ENCODE measurements at regions not wholly inside any gene's neighbourhood (a gene's known extent, or its start where the extent isn't known, plus 50 kb on each side); places are given as distances from the start of the nearest gene placed in this dataset.

DNA sequence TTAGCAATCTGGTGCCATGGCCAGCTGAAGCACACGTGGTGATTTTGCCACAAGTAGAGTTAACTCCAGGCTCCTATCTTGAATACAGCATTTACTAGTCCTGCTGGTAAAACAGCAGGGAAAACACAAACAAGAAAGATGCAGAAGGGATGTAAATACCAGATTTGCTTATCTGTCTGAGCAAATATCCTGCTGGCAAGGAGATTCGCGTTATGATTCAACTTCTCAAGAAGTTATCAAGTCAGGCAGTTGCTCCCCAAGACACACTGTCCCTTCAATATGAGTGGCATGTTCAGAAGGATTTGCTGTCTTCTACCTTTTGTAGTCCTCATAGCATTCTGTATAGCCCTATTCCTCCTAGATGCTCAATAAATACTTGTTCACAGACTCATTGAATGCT lies 171.2 kb upstream of the EGLN3 start:
- DNase-seq: no peak

DNA sequence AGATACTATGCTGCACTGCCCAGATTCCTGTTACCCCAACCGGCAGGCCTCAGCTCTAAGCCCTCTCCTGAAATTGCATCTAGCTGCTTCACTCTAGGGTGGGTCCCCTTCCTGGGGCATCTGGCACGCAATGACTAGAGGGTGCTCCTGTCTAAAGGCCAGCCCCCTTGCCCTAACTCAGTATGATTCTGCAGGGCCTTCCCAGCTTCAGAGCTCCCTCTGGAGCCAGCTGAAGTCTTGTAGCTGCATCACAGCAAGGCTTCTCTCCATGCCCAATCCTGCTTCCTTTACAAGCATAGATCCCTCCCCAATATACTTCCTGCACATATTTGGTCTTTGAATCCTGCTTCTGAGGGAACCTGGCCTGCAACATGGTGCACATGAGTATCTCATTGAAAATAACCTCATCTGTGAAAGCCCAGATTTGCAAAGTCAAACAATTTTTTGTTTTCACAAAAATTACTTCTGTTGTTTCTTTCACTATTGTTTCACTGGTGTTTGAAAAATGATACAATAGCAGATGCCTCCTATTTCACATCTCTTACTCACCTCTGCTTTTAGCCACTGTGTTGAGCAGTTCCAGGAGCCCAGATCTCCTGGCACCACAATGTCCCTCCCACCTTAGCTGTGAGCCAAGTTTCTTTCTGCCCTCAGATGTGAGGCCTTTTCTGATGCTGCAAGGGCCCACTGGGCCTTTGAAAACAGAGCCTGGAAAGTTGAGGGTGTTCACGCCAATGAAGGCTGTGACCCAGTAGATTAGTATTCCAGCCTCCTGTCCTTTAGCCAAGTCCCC lies 169.5 kb upstream of the EGLN3 start:
- DNase-seq: no peak

DNA sequence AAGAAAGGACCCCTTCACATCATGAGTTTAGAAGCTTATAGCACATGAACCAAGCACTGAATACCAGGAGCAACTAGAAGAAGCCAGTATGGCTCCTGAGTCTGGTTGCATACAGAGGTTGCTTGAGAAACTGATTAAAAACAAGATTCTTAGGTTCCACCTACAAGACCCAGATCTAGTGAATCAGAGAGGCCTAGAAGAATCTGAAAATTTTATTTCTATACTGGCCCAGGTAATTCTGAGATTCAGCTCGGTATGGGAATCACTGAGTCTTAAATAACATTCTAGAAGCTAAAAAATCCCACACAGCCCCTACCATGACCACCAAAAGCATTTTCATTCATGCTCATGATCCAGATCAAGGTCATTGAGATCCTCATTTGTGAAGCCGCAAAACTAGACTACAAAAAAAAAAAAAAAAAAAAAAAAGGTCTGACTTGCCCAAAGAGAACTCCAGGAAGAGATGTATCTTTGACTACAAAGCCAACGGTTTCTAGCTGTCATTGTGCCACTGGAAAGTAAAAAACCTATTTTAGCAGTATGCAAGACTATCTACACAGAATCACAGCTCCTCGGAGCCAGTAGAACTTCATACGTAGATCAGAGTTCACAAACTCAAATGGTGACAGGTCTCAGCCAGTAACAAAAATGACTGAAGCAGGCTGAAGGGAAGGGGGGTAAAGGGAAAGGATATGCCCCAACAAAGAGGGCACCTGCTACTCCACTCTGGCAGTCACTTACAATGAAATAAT lies 168.4 kb upstream of the EGLN3 start:
- no peak for DNase-seq

DNA sequence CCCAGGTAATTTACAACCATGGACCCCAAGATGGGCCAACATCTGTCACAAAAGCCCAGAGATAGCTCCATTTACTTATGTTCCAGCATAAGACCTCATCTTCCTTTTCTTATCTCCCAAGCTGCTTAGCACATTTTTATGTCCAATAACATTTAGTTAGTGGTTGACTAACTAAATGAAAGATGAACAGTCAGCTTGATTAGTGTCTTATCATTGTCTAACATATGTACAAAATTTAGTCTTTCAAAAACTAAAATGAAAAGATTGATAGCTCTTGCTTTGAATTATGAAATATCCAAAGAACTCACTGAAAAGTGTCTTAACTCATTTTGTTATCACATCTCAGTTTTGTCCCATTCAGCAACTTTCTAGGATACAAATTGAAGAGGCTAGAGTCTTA lies 163.1 kb upstream of the EGLN3 start:
- no peak for DNase-seq

DNA sequence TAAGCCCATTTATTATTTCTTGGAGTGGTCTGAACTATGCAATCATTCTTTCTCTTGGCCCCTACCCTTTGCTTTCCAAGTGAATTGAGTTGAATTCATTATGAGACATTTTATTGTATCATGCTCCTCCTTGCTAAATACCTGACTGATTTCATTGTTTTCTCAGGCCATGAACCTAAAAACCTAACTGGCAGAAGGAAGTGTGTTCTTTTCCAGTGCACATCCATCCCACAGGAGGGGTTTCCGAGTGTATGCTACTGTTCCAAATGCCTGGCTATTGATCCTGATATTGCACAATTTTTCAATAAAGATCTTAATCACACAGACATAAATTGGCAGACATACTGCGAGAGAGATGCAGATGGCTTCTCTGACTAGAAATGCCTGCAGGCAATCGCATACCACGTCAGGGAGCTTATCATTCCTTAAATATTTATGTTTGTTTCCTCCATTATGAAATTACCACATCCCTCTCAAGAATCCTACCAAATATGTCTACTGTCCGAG lies 162.2 kb upstream of the EGLN3 start:
- DNase-seq: no peak

DNA sequence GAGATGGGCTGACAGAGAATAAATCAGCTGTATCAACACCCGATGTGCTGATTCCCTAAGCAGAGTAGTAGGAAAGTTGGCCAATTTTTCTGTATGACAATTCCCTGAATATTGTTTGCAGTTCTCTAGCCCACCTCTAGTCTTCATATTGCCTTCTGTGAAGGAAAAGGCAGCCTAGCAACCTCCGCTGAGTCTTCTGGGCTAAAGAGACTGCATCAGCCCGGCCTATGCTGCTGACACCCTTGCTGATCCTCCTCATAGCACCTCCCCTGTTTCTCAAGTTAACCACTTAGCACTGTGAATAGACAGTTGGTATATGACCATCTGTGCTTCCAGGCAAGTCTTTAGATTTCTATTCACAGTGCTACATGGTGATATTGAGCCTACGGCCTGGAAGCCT lies 161.1 kb upstream of the EGLN3 start:
- no peak for DNase-seq

DNA sequence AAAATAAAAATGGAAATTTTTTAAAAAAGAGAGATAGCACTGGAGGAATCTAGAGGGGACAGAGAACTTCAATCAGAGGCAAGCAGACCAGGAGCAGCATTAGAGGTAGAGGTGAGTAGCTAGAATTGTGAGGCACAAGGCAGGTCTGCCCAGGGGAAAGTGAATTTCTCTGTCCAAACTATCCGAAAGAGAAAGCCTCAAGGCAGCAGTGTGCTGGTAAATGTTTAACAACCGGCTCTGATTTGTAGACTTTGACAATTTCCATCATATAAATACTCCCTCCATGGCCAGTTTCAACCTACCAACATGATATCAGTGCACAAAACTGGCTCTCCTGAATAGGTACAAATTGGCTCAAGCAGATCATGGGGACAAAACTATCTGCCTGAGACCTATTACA lies 160.6 kb upstream of the EGLN3 start:
- DNase-seq: no peak

DNA sequence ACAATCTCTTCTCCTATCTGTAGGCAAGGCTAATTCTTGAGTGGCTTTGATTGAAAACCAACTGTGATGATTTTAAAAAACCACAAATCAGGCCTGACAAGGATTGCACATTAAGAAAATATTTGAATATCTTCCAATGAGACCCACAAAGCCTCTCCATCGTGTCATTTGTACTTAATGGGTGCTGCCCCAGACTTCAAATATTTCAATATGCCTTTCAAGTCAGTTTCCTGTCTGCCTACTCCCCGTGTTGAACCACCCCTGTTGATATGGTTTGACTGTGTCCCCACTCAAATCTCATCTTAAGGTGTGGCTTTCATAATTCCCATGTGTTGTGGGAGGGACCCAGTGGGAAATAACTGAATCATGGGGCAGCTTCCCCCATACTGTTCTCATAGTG lies 159.7 kb upstream of the EGLN3 start:
- DNase-seq: no peak

DNA sequence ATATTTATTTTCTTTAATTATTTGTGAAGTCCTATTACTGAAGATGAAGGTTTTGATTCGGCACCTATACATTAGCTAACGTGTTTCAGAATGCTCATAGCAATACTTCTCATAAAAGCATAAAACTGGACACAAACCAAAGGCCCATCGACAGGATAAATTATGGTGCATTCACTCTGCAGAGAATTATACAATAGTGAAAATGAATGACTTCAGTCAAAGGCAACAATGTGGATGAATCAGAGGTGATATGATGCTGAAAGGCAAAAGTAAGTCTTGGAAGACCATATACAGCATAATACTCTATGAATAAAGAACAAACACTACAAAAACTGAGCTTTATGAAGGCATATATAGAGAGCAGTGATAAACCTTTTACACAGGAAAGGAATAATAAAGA lies 156.6 kb upstream of the EGLN3 start:
- no peak for DNase-seq

DNA sequence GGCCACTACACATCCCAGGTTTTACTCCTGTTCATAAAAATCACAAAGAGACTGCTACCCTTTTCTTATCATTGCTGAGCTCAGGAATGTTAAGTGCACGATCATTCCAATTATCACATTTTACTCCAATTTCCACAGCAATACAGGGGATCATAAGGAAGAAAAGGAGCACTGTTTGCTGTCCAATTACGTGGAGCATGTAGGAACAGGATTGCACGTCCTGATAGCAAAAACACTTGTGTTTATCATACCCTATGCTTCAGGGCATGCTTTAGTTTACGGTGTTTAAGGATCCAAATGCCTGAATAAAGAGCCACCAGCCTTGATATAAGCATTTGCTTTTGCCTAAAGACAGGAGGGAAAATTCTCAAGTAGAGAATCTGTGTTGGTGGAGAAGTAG lies 155.4 kb upstream of the EGLN3 start:
- no peak for DNase-seq

DNA sequence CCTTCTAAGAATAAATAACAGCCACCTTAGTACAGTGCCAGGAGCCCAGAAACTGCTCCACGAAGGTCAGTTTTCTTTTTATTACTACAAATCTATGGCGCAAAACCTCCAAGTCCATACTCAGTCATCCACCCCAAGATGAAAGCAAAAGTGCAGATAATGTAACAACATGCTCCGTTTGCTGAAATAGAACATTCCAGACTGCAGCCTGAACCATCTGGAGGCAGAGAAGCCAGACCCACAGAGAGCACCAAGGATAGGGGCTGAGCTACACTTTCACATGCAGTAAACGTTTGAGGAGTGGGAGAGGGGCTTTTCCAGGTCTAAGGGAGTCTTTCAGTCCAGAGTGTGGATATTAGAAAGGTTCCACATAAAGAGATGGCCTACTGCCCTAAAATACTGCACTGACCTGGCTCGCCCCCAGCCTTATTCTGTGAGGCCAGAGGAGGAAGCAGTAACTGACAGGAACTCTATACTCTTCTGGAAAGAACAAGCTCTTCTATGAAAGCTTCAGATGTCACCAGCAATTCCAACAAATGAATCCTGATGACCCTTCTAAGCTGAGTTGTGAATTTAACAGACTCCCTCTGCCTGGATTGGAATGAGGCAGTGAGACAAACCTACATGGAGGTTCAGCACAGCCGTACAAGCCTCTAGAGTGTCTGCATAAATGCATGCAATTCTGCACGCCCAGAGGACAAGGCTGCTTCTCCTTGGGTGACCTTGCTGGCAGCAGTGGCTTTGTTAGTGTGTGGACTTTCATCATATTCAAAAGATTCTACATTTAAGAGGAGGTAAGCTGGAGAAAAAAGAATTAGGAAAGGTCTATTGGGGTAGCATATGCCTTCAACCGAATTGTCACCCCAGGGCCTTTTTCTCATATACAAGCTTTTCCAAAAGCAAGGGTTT lies 153.9 kb upstream of the EGLN3 start:
- DNase-seq: no peak

DNA sequence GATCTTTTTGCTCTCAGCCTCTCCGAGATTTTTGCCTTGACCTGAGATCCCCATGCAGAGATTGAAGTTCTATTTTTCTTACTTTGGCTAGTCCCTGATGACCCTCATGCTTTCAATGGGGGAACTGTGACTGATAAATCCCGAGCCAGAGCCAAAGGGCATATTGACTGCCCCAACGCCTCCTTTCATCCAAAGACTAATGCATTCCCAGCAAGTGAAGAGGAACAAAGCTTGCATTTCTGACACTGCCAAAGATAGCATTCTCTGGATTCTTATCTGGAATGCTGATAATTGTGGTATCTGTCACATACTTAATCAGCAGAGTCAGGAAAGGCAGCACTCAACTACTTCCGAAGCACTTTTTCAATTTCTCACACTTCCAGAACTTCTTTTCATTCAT lies 152.3 kb upstream of the EGLN3 start:
- no peak for DNase-seq

DNA sequence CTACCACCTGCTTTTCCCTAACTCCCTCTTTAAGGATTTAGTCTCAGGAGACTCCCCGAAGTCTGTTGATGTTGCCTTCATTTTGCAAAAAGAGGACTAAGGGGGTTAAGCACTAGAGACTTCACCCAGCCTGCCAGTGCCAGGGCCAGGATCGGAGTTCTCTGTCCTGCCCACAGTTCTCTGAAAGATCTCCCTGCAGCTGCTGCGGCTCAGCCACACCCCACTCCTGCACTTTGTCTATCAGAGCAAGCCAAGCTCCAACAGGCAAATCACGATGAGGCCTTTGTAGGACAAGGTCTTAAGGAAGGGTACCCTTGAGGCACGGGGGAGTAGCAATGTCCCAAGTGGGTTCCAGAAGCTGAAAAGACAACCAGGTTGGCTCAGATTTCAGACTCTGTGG lies 148.8 kb upstream of the EGLN3 start:
- DNase-seq: no peak

DNA sequence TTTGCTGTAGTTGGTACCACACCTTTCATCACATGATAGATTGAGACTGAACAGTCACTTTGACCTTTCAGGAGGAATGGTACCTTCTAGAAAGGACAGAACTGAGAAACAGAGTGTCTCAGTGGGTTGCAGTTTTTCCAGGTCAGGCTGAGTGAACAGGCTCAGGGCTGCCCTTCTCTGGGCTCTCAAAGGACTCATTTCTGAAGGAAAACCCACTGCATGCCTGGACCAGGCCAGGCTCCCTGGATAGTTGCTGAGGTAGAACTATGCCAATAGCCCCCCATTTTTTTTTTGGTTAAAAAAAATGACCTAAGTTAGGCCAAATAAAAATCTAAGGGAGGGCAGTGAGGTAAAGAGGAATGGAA lies 148.1 kb upstream of the EGLN3 start:
- DNase-seq: no peak

DNA sequence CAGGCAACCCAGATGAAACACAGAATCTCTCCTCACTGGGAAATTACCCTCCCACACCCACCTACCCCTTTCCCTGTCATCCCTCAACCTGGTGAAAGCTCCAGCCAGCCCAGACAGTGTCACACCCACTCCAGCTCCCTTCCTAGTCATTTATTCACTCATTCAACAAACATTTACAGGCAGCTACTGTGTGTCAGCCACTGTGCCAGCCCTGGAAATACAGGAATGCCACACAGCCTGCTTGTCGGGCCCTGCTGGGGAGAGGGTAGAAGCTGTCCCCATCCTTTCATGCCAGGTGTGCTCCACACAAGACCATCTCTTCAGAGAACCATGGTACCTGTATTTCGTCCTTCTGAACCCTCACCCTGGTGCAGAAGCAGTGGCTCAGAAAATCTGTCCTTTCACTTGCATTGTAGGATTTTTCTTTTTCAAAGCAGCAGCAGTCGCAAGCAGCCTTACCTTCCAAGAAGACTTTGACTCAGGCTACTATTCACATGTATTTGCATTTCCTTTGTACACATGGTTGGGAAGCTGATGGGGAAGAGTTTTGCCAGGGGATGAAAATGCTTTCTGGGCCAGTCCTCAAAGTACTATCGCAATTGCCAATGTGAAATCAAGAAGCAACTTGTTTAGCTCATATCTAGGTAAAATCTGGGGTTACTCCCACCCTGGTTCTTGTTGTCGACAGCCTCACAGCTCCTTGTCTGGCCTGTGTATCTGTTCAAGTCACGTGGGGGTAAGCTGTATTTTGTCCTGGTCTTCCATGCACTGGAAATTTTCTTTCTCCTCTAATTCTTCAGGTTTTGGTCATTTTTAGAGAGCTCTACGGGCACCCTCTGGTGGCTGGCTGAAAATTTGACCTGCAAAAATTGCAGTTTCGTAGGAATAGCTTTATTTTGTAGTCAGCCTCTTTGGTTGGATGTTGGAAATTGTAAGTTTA lies 147.4 kb upstream of the EGLN3 start:
- DNase-seq: no peak

DNA sequence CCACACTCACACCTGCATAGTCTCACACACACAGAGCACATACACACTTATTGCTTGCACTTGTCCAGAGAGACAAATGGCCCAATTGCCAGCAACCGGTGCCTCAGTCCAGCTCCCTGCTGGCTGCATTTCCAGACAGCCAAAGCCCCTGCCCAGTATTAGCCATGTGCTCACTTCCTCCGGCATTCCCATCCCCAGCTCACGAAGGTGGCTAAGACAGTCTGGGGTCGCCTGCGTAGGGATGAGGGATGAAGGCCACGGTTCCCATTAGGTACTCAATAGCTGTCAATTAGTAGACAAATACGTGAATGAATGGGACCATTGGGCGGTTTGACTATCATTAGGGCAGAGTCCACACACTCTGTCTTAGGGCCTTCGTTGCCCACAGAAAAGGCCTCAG lies 146.8 kb upstream of the EGLN3 start:
- DNase-seq: no peak

DNA sequence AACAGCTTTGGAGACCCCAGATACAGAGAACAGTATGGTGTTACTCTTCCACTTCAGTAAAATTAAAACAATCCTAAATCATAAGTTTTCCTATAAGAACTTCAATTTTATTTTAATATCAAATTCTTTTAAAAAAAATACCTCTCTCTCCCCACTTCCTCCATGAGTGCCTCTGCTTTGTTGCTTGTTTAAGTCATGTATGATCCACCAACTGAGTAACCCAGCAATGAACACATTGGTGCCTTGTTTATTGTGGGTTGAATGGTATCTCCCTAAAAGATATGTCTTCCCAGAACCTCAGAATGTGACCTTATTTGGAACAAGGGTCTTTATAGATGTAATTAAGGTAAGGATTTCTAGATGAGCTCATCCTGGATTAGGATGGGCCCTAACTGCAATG lies 143.5 kb upstream of the EGLN3 start:
- no peak for DNase-seq

DNA sequence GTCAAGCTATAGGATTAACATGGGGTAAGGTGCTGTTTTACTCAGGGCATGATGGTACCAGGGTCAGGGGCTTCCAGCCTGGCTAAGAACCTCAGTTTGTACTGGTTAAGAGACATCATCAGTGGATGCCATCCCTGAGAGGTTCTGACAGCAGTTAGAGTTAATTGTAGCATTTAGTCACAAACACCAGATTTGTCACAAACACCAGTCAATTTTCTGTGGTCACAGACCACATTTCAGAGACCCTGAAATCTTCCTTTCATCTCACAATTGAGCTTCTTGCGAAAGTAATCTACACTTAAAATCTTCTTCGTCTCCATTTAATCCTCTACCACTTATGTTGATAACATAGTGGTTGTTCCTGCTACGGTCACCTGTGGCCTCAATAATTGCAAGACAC lies 143.0 kb upstream of the EGLN3 start:
- no peak for DNase-seq

DNA sequence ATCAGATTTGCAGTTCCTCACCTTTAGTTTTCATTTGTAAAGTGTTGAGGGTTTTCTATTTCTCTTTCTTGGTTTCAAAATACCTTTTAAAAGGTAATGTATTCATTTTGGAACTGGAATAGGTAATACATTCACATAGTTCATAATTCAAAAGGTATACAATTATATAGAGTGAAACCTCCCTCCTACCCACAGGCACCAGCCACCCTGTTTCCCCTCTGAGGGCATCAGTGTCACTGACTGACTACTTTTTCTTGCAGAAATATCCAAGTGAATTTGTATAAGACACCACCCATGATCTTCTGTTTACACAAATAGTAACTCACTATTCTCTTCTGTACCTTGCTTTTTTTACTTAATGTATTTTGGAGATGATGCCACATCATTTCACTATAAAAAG lies 139.6 kb upstream of the EGLN3 start:
- DNase-seq: no peak

DNA sequence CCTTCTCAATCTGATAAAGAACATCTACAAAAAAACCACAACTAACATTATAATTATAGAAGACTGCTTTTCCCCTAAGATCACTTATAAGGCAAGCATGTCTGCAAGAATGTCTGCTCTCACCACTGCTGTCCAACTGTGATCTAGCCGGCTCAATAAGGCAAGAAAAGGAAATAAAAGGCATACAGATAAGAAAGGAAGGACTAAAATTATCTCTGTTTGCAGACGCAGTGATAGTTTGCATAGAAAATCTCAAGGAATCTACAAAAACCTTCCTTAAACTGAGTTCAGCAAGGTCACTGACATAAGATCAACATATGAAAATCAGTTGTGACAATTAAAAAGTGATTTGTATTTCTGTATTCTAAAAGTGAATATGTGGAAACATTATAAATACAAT lies 138.0 kb upstream of the EGLN3 start:
- DNase-seq: no peak

DNA sequence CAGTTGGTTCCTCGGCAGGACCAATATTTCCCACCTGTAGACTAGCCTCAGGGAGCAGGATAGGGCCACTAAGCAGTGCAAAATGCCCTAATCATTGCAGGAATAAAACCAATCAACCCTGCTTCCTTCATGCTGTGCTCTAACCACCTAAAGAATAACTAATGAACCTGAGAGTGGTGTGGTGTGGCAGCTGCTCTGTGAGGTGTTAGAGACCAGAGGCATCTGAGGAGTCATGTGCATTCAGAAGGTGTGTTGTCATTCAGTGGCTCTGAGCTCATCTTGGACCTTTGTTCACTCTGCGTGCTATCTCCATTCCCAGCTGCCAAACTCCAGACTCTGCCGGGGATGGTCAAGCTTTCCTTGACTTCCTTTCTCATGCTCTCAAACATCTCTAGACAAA lies 136.7 kb upstream of the EGLN3 start:
- no peak for DNase-seq

DNA sequence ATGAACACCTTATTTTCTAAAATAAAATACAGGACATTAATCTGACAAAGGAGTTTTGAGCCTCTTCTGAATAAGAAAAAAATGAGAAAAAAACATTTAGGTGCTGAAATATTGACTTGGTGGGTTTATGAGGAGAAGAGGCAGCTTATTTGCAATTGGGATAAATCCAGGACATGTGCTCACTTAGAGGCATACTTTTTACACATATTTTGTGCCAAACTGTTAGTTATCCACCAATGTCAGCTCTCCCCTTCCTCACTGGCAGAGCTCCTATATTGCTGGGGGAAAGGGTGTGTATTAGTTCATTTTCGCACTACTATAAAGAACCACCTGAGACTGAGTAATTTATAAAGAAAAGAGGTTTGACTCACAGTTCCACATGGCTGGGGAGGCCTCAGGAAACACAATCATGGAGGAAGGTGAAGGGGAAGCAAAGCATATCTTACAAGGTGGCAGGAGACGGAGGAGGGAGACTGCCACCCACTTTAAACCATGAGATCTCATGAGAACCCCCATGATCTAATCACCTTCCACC lies 135.4 kb upstream of the EGLN3 start:
- DNase-seq: no peak

All from CD4-positive, alpha-beta T cell treated with Interleukin-15 for 1 hour (primary cell).